HG03097 (cell line): ENCODE measurements at regions not wholly inside any gene's neighbourhood (a gene's known extent, or its start where the extent isn't known, plus 50 kb on each side); places are given as distances from the start of the nearest gene placed in this dataset.

ENCODE experiments used
- ATAC-seq: cut with Tn5 transposase; IDR thresholded peaks from one replicate; pipeline ENCODE4 v1.9.1; 2021; ENCODE audit not compliant: unreplicated experiment, low FRiP score

DNA sequence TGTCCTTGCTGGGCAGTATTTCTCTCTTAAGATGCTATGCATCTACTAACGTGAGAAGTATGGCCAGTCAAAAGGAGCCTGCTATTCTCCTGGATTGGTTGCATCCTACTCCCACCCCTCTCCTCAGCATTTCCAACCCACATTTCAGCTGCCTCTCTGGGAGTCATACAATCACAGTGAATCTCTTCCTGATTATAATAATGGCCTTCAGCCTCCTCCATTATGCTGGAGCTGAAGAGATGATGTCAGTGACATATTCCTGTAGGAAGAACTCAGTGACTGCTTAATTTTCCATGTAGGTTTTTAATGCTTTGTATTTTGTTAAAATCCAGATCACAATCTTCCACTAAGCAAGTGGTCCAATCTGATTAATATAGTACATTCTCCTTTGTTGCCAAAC, 82.7 kb upstream of the SUCLG2 start:
- no peak for ATAC-seq

DNA sequence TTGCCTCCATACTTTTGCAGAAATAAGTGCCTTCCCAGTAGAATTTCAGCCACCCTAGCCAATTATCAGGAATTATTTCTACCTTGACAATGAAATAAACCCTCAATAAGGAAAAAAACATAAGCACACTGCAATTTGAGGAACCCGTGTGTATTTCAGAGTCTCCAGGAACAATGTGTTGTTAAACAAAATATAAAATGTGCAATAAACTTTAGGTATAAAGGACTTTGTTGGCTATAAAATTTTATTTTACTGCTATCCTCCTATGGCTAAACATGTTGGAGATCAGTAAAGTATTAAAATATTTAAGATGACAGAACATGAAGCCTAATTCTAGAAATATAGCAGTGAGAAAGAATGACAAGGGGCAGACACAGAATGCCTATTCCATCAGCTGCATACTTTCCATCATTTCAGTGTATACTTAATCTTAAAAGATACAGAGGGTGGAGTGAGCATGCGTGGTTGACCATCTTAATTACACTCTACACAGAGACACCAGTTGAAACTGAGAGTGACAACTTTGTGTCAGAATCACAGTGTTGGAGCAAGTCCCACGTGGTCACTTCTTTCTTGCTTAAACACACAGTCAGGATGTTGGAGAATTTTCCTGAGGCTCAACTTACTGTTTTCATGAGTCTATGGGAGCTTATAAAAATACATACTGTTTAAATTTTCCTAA, 79.0 kb upstream of the SUCLG2 start:
- no peak for ATAC-seq

DNA sequence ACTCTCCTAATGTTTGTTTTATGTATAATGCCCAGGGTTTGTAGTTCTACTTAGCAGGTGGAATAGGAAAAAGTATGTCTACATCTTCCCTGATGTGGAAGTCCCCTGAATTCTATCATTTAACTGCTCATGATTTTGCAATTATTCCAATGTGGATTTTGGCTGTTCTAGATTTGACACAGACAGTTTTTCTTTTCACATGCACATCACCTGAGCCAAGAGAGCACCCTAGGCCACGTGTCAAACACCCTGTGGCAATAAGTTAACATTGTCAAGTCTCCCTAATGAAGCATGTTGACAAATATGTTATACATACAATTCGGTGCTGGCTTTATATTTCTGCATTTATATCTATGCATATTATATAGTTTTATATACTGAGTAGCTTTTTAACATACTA, 70.0 kb upstream of the SUCLG2 start:
- ATAC-seq: no peak

DNA sequence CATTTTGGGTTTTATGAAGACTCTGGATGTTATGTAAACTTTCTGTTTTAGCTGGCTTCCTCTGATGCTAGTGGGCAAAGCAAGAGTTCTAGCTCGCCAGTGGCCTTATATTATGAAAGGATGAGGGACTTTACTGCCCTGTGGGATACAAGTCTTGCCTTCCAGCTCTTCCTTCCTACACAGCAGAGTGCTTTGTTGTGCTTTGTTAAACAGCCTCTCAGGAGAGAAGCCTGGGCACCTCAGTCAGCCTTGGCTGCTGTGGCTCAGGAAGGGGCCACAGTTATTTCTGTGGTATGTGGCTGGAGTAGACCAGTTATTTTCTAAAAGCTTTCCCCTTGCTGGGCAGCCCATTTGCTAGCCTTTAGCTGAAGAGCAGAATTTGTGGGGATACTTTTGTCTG, 69.5 kb upstream of the SUCLG2 start:
- no peak for ATAC-seq

DNA sequence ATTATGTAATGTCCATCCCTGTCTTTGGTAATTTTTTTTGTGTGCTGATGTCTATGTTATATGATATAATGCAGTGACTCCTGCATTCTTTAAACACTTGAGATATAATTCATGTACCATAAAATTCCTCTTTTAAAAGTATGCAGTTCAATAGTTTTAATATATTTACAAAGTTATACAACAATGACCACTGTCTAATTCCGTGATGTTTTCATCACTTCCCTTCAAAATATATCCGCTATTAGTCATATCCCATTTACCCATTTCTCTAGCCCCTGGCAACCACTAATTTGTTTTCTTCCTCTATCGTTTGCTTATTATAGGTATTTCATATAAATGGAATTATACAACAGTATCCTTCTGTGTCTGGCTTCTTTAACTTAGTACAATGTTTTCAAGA, 64.9 kb upstream of the SUCLG2 start:
- ATAC-seq: no peak

DNA sequence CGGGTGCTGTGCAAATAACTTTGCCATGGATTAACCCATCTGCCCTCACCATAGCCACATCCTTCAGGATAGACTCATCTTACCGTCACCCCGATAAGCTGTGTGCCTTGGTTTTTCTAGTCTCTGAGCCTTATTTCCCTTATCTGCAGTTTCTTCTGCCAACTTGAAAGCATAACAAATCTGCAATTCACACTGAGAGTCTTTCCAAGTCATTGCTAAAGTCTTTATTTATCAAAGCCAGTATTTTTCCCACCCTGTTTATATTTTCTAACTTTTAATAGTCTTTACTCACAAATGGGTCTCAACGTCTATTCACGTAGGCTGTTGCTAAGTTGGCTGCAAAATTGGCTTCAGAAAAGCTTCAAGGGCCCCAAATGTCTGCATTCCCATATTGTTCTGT, 61.6 kb upstream of the SUCLG2 start:
- ATAC-seq: no peak

DNA sequence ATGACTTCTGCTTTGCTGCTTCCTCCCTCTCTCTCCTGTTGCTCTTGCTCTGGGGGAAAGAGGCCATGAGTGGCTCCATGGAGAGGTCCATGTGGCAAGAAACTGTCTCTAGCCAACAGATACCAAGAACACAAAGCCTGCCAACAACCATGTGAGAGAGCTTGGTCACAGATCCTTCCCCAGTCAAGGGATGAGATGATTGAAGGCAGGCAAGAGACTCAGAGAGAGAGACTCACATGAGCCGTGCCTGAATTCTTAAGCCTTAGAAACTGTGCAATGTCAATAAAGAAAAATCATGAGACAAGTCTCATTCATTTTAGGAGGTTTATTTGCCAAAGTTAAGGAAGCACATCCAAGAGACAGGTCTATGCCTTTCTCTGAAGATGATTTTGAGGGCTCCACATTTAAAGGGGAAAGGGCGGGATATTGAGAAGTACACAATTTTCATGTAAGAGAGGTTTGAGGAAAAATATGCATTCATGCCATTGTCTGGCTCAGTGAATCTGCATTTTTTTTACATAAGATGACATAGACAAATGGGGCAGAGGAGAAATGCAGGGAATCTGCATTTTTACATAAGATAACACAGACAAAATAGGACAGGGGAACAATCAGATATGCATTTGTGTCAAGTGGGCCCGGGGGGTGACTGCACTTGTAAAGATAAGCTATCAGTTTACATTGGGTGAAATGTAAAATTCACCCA, 59.5 kb upstream of the SUCLG2 start:
- ATAC-seq: no peak

DNA sequence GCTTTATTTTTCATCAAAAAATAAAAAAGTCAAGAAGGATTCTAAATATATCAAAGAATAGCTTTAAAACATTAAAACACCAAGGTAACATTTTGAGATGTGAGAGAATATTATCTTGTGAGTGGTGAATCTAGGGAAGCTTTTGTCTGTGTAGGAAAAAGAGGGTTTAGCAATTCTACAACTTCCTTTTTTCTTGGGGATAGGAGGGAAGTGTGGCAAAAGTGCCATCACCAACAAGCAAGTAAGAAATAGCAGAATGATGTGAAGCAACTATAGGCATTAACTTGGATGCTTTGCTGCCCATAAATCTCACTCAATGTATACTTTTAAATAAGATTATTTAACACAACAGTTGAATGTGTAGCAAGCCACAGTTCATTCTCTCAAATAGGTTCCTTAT, 57.8 kb upstream of the SUCLG2 start:
- ATAC-seq: no peak

DNA sequence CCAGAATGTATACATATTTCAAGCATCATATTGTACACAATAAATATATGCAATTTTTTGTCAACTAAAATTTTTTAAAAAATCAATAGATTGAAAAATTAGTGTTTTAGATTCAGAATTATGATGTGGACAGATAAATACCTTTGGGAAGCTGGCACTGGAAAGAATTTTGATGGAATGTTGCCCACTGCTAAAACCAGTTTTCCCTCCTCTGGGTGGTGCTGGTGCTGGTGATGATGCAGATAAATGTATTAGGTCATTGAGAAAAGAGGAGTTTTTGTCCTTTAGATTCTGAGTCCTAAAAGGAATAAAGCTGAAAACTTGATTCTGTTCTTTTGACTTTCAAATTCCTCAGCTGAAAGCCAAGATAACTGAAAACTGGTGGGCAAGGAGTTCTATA, 56.0 kb upstream of the SUCLG2 start:
- ATAC-seq: no peak

DNA sequence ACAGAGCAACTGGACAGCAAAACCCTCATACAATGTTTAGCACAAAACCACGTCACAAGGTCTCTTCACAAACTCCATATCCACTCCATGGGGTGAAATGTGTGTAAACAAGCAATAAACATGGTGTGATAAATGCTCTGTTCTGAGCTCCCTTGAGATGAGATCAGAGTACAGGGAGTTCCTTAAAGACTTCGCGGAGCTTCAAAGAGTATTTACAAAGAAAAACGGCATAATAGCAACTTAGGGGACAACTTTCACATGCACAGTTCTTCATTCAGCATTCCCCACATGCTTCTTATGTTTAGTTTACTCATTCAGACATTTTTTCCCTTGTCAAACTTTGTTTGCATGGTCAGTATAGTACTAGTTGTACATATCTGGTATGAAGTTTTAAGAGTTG, 52.5 kb upstream of the SUCLG2 start:
- ATAC-seq: no peak

DNA sequence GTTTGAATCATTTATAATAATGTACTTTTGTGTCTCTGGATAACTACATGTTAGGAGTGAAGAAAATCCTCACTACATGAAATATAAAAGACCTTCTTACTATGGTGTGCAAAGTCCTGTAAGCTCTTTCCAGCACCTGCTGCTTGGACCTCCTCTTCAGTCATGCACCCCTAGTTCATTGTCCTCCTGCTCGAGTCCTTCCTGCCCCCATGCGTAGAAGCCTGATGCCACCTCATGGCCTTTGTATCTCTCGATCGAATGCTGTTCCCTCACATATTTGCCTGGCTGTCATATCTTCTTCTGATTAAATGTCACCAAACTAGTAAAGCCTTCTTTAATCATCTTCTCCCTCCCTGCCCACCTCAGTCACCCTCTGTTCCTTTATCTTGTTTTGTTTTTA, 49.9 kb upstream of the SUCLG2 start:
- ATAC-seq: no peak
